ENCODE measurements at regions not wholly inside any gene's neighbourhood (a gene's known extent, or its start where the extent isn't known, plus 50 kb on each side); places are given as distances from the start of the nearest gene placed in this dataset.

DNA sequence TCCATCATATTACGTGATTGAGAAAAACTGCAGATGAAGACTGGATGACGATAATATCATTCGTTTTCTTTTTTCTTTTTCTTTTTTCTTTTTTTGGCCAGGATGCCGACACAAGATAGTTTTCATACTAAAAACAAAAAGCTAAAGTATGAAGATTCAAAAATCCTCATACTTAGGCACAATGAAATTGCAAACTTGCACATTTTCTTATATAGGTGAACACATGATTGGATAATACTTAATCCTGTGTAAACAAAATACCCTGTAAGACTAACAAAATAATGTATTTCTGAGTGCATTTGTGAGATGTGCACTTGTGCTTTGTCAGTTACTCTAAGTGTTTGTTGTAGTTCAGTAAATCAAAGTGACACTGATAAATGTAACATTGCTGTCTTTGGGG lies 568.9 kb downstream of the ANKRD50 start:
- Histone ChIP-seq H3K27me3 (no peaks in the 10 kb centered on the region), H3K4me1 (peaks cover 0 to 20% (median 0%) of the 10 kb centered on the region in 3 donors), H3K27ac (no peak overlapping the region), H3K4me3 (no peak overlapping the region), H3K36me3 (no peaks in the 10 kb centered on the region), H3K9me3 (peaks cover 0 to 4% (median 0%) of the 10 kb centered on the region in 3 donors)
- TF ChIP-seq, protein P1, sequence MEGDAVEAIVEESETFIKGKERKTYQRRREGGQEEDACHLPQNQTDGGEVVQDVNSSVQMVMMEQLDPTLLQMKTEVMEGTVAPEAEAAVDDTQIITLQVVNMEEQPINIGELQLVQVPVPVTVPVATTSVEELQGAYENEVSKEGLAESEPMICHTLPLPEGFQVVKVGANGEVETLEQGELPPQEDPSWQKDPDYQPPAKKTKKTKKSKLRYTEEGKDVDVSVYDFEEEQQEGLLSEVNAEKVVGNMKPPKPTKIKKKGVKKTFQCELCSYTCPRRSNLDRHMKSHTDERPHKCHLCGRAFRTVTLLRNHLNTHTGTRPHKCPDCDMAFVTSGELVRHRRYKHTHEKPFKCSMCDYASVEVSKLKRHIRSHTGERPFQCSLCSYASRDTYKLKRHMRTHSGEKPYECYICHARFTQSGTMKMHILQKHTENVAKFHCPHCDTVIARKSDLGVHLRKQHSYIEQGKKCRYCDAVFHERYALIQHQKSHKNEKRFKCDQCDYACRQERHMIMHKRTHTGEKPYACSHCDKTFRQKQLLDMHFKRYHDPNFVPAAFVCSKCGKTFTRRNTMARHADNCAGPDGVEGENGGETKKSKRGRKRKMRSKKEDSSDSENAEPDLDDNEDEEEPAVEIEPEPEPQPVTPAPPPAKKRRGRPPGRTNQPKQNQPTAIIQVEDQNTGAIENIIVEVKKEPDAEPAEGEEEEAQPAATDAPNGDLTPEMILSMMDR (IDR thresholded peaks at IDR 0.05): no peak
- TF ChIP-seq POLR2A (IDR thresholded peaks at IDR 0.05): no peak
- no peak for DNase-seq
- 74 to 78% methylated on average over 4 of the region's 4 CpGs for WGBS, 2 donors
- intact Hi-C loops (cut with DNase I): no loop called here

DNA sequence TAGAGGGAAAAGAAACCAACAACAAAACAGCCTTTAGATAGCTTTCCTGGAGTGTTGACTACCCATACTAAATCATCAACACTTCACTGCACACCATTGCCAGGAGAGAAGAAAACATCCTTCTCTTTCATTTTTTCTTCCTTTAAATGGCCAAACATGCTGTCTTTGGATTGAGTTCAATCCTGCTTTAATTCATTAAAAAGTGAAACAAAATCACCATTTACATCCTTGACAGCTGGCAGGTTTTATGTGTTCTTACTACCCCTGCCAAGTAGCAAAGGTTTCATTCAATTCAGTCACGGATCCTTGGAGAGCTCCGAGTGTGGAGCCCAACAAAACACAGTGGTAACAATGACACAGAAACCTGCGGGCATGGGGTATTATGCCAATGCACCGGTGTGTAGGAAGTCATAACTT lies 568.3 kb downstream of the ANKRD50 start:
- no peaks in the 10 kb centered on the region for H3K27me3 ChIP-seq
- peak overlapping the region in 2 of 4 donors; percentile 33 to 40 for H3K27ac ChIP-seq
- DNase-seq: no peak
- H3K36me3 ChIP-seq: no peaks in the 10 kb centered on the region
- 21 to 33% methylated on average over 4 of the region's 4 CpGs for WGBS, 2 donors
- H3K4me3 ChIP-seq: no peak overlapping the region
- no peaks in the 10 kb centered on the region for H3K9me3 ChIP-seq
- peaks cover 0 to 20% (median 0%) of the 10 kb centered on the region in 3 donors for H3K4me1 ChIP-seq
- intact Hi-C loops (cut with DNase I): no loop called here
- TF ChIP-seq, protein P1 (IDR thresholded peaks at IDR 0.05): no peak
- no peak for TF ChIP-seq POLR2A (IDR thresholded peaks at IDR 0.05)

DNA sequence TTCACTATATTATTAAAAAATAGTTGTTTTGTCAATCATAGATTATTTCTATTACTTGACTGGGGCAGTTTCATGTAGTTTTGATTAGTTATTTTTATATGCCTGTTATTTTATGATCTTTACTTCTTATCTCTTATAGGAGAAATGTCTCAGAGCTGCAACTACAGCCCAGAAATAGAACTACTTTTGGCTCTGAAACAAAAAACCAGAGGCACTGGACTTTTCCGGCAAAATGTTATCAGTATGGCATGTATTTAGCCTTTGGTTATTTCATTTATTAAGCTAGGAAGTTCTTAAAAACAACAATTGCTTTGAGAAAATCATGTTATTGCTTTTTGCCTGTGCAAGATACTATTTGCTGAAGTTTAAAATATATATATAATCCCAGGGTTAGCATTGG lies 566.5 kb downstream of the ANKRD50 start:
- no peaks in the 10 kb centered on the region for H3K36me3 ChIP-seq
- WGBS, 2 donors: 50 to 52% methylated on average over 1 of the region's 1 CpG
- no peak for DNase-seq
- no peak overlapping the region for H3K27ac ChIP-seq
- intact Hi-C loops (cut with DNase I): no loop called here
- H3K9me3 ChIP-seq: no peaks in the 10 kb centered on the region
- TF ChIP-seq, protein P1 (IDR thresholded peaks at IDR 0.05): no peak
- TF ChIP-seq POLR2A (IDR thresholded peaks at IDR 0.05): no peak
- no peaks in the 10 kb centered on the region for H3K27me3 ChIP-seq
- H3K4me1 ChIP-seq: peaks cover 0 to 20% (median 0%) of the 10 kb centered on the region in 3 donors
- no peak overlapping the region for H3K4me3 ChIP-seq

DNA sequence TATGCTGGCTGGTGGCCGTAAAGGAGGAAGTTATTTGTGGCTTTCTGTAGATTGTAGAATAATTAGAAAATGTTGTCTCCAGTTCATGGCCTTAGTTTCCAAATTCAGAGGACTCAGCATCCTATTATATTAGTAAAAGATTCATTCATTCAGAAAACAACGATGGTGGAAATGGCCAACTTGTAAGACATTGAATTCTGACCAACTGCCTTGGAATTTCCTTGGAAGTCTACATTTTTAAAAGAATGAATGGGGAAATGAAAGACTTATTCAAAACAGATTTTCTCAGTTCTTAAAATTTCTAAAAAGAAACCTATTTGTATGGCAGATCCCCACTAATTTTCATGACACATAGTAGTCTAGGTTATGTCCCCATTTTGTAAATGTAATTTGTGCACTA lies 561.5 kb downstream of the ANKRD50 start:
- Histone ChIP-seq H3K36me3 (no peaks in the 10 kb centered on the region), H3K4me1 (no peaks in the 10 kb centered on the region), H3K27me3 (no peaks in the 10 kb centered on the region), H3K27ac (no peak overlapping the region), H3K4me3 (no peak overlapping the region), H3K9me3 (no peaks in the 10 kb centered on the region)
- no peak for TF ChIP-seq POLR2A (IDR thresholded peaks at IDR 0.05)
- TF ChIP-seq, protein P1 (IDR thresholded peaks at IDR 0.05): no peak
- WGBS, 2 donors: 69 to 78% methylated on average over 2 of the region's 2 CpGs
- DNase-seq: no peak
- intact Hi-C loops (cut with DNase I): no loop called here

DNA sequence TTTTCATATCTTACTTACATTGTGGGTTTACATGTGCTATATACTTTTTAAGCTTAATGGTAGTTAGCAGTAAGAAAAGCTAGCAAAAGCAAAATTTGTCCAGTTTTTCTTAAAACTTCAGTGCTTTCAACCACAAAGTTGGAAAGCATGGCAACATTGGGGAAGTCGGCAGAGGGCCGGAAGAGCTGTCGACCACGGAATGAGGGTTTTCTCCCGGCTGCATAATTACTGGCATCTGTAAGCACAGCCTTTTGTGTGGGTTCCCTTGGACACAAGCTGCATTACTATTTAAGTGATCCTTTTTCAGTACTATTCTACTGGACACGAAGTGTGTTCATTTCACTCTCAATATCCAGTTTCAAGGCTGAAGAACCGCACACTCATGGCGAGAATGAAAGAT lies 560.4 kb downstream of the ANKRD50 start:
- WGBS, 2 donors: 69 to 81% methylated on average over 8 of the region's 8 CpGs
- Histone ChIP-seq H3K4me1 (no peaks in the 10 kb centered on the region), H3K27ac (no peak overlapping the region), H3K4me3 (no peak overlapping the region), H3K27me3 (no peaks in the 10 kb centered on the region), H3K36me3 (no peaks in the 10 kb centered on the region), H3K9me3 (no peaks in the 10 kb centered on the region)
- DNase-seq: no peak
- intact Hi-C loops (cut with DNase I): no loop called here
- TF ChIP-seq POLR2A (IDR thresholded peaks at IDR 0.05): no peak
- TF ChIP-seq, protein P1 (IDR thresholded peaks at IDR 0.05): no peak

Measured in esophagus squamous epithelium (tissue), 5 donors.